ENCODE measurements at regions not wholly inside any gene's neighbourhood (a gene's known extent, or its start where the extent isn't known, plus 50 kb on each side); places are given as distances from the start of the nearest gene placed in this dataset.

- TF ChIP-seq CTCF (IDR thresholded peaks at IDR 0.05 in 4 of 5, conservative IDR thresholded peaks at IDR 0.05 in 1 of 5), result no peak
- no peak for TF ChIP-seq POLR2A (IDR thresholded peaks at IDR 0.05)
Measured at GRCh38 chr14:71452987-71453386, 479.2 kb upstream of the RGS6 start.

All from gastrocnemius medialis (tissue), 4 donors.